HCT116 (cell line): ENCODE measurements at regions not wholly inside any gene's neighbourhood (a gene's known extent, or its start where the extent isn't known, plus 50 kb on each side); places are given as distances from the start of the nearest gene placed in this dataset.

Experiments
- ATAC-seq: fragments of 200-7000 bp; cut with Tn5 transposase; 2 replicates; pipeline ENCODE4 v1.9.1; 2020; ENCODE audit warnings: mild to moderate bottlenecking, moderate library complexity
- BruUV-seq: library from RNA; stranded (reverse); fragments of 400-500 nt; replicated peaks from 2 replicates; lab custom pipeline; 2021; lab: Mats Ljungman, UMichigan
- CTCF ChIA-PET: fragments of 300-600 bp; sonication (Branson Sonifier 250); formaldehyde crosslinking; loops from one replicate; lab custom pipeline; 2021; ENCODE audit warnings: antibody characterized with exemption; lab: Charles Lee
- POLR2A ChIA-PET: fragments of 300-600, 350-600 bp; sonication (Branson Sonifier 250); formaldehyde crosslinking; loops from one replicate; lab custom pipeline; 2021; ENCODE audit warnings: antibody characterized with exemption; lab: Charles Lee
- RAD21 ChIA-PET, 2 experiments: fragments of 300-600 bp; sonication (Branson Sonifier 250); formaldehyde crosslinking; loops; one replicate each; lab custom pipeline; 2023; ENCODE audit warnings: low total read pairs in 2 of 2; ENCODE audit not compliant: uncharacterized antibody in 2 of 2, unreplicated experiment in 2 of 2, low non-redundant PET in 1 of 2; lab: Charles Lee
- DNase-seq: peaks from one replicate; pipeline ENCODE4 v3.0.0-alpha.2; 2010; ENCODE audit warnings: low read depth, low spot score
- H2AFZ ChIP-seq: fragments of 200-600 bp; shearing (Covaris generic), sonication (generic); 2 replicates; pipeline ENCODE4 v1.6.1; 2017; ENCODE audit warnings: low read depth, mixed run types, mixed read lengths, antibody characterized with exemption, low read length; ENCODE audit not compliant: poor library complexity, severe bottlenecking
- H3K27ac ChIP-seq: 2 replicates; pipeline ENCODE4 v1.5.1; 2012; ENCODE audit warnings: low read depth, low read length
- H3K27me3 ChIP-seq: fragments of 200-600 bp; sonication (generic); 2 replicates; pipeline ENCODE4 v1.6.1; 2016; ENCODE audit warnings: mixed run types, low read length, mixed read lengths; ENCODE audit not compliant: insufficient read depth
- H3K36me3 ChIP-seq, 2 experiments: fragments of 200-500 bp in 1 of 2; fragments of 200-600 bp in 1 of 2; sonication (Bioruptor generic) in 1 of 2; sonication (generic) in 1 of 2; 2 replicates each; pipeline versions ENCODE4 v1.5.1 to v1.6.1; 2014 to 2016; ENCODE audit warnings: low read length in 2 of 2, inconsistent platforms in 1 of 2, mixed read lengths in 1 of 2, mixed run types in 1 of 2; ENCODE audit not compliant: insufficient read depth in 2 of 2, control insufficient read depth in 1 of 2
- H3K4me1 ChIP-seq, 2 experiments: fragments of 200-600 bp in 1 of 2; sonication (generic) in 1 of 2; 2 replicates each; pipeline versions ENCODE4 v1.5.1 to v1.6.1; 2012 to 2017; ENCODE audit warnings: low read length in 2 of 2, inconsistent platforms in 1 of 2, mild to moderate bottlenecking in 1 of 2, mixed read lengths in 1 of 2, mixed run types in 1 of 2, moderate library complexity in 1 of 2; ENCODE audit not compliant: insufficient read depth in 2 of 2, control insufficient read depth in 1 of 2
- H3K4me2 ChIP-seq: fragments of 200-600 bp; sonication (generic); 2 replicates; pipeline ENCODE4 v1.6.1; 2017; ENCODE audit warnings: mixed run types, low read length, mixed read lengths
- H3K4me3 ChIP-seq, 2 experiments: fragments of 200-600 bp in 1 of 2; sonication (generic) in 1 of 2; replicated peaks in 1 of 2; 2 replicates each; pipeline ENCODE4 v1.5.1; 2011 to 2016; ENCODE audit warnings: low read length in 2 of 2, control low read depth in 1 of 2, low read depth in 1 of 2, mild to moderate bottlenecking in 1 of 2, mixed read lengths in 1 of 2, mixed run types in 1 of 2
- H3K79me2 ChIP-seq: fragments of 200-600 bp; sonication (generic); 2 replicates; pipeline ENCODE4 v1.6.1; 2017; ENCODE audit warnings: mild to moderate bottlenecking, mixed run types, low read length, moderate library complexity, mixed read lengths; ENCODE audit not compliant: insufficient read depth
- H3K9ac ChIP-seq: fragments of 200-600 bp; sonication (generic); 2 replicates; pipeline ENCODE4 v1.6.1; 2016; ENCODE audit warnings: low read length, mixed read lengths
- H3K9me2 ChIP-seq: fragments of 200-600 bp; sonication (generic), shearing (Covaris generic); 2 replicates; pipeline ENCODE4 v1.6.1; 2017; ENCODE audit warnings: mixed run types, mild to moderate bottlenecking, moderate library complexity; ENCODE audit not compliant: insufficient read depth
- H3K9me3 ChIP-seq, 2 experiments: fragments of 200-500 bp in 1 of 2; fragments of 200-600 bp in 1 of 2; sonication (Bioruptor generic) in 1 of 2; sonication (generic) in 1 of 2; 2 replicates each; pipeline ENCODE4 v1.6.1; 2014 to 2017; ENCODE audit warnings: low read length in 2 of 2, mixed read lengths in 2 of 2, inconsistent platforms in 1 of 2, low read depth in 1 of 2, mild to moderate bottlenecking in 1 of 2, mixed run types in 1 of 2, moderate library complexity in 1 of 2; ENCODE audit not compliant: control insufficient read depth in 1 of 2, insufficient read depth in 1 of 2
- H4K20me1 ChIP-seq: fragments of 200-600 bp; sonication (generic), shearing (Covaris generic); 2 replicates; pipeline ENCODE4 v1.6.1; 2017; ENCODE audit warnings: mixed run types, mild to moderate bottlenecking, moderate library complexity; ENCODE audit not compliant: insufficient read depth
- CEBPB ChIP-seq: IDR thresholded peaks from 2 replicates; pipeline ENCODE4 v1.6.1; 2012; ENCODE audit warnings: low read depth
- EGR1 ChIP-seq: IDR thresholded peaks from 2 replicates; pipeline ENCODE4 v1.6.1; 2012; ENCODE audit warnings: low read depth
- ELF1 ChIP-seq: IDR thresholded peaks from 2 replicates; pipeline ENCODE4 v1.6.1; 2012; ENCODE audit warnings: low read depth, borderline replicate concordance
- EZH2 ChIP-seq: fragments of 200-600 bp; sonication (generic); IDR thresholded peaks from 2 replicates; pipeline ENCODE4 v1.6.1; 2017; ENCODE audit warnings: antibody characterized with exemption, mixed run types
- EZH2phosphoT487 ChIP-seq: fragments of 200-600 bp; IDR thresholded peaks from 2 replicates; pipeline ENCODE4 v1.6.1; 2018; ENCODE audit warnings: antibody characterized with exemption, borderline replicate concordance
- FOSL1 ChIP-seq: IDR thresholded peaks from 2 replicates; pipeline ENCODE4 v1.6.1; 2012; ENCODE audit warnings: low read depth
- JUND ChIP-seq: IDR thresholded peaks from 2 replicates; pipeline ENCODE4 v1.6.1; 2012
- POLR2AphosphoS5 ChIP-seq: IDR thresholded peaks from 2 replicates; pipeline ENCODE4 v1.6.1; 2011; ENCODE audit warnings: mild to moderate bottlenecking, low read depth, low read length, moderate library complexity
- RAD21 ChIP-seq: IDR thresholded peaks from 2 replicates; pipeline ENCODE4 v1.6.1; 2012; ENCODE audit warnings: low read depth, mild to moderate bottlenecking
- SIN3A ChIP-seq: IDR thresholded peaks from 2 replicates; pipeline ENCODE4 v1.6.1; 2012; ENCODE audit warnings: low read depth
- SP1 ChIP-seq: IDR thresholded peaks from 2 replicates; pipeline ENCODE4 v1.6.1; 2012; ENCODE audit warnings: low read depth
- SRF ChIP-seq: IDR thresholded peaks from 2 replicates; pipeline ENCODE4 v1.6.1; 2012; ENCODE audit warnings: low read depth
- TCF7L2 ChIP-seq: IDR thresholded peaks from 2 replicates; pipeline ENCODE4 v1.7.0; 2011; ENCODE audit warnings: borderline replicate concordance, inconsistent platforms; ENCODE audit not compliant: insufficient read depth, insufficient read length; ENCODE audit errors: extremely low read depth
- ZFX ChIP-seq: fragments of 450-650 bp; IDR thresholded peaks from 2 replicates; pipeline ENCODE4 v1.6.1; 2017
- intact Hi-C: fragments of 100-400 bp; cut with micrococcal nuclease; formaldehyde crosslinking; loops from 2 replicates; pipeline ENCODE4 v1.10.0; 2022
- TF ChIP-seq, protein P1 (sequence below): IDR thresholded peaks from 2 replicates; pipeline ENCODE4 v1.6.1; 2011; ENCODE audit warnings: mild to moderate bottlenecking, low read length, moderate library complexity; ENCODE audit not compliant: insufficient replicate concordance; ENCODE audit errors: extremely low read depth
- TF ChIP-seq, protein P2 (sequence below): IDR thresholded peaks from 2 replicates; pipeline ENCODE4 v1.6.1; 2012
- TF ChIP-seq, protein P3 (sequence below), 3 experiments: fragments of 200-600 bp in 1 of 3; sonication (generic) in 1 of 3; IDR thresholded peaks in 2 of 3; conservative IDR thresholded peaks in 1 of 3; 2 replicates each; pipeline ENCODE4 v1.5.1; 2012 to 2017; ENCODE audit warnings: low read depth in 2 of 3, low read length in 2 of 3, antibody characterized with exemption in 1 of 3, borderline replicate concordance in 1 of 3, control low read depth in 1 of 3, mild to moderate bottlenecking in 1 of 3, mixed read lengths in 1 of 3, mixed run types in 1 of 3, moderate library complexity in 1 of 3; ENCODE audit not compliant: insufficient read depth in 1 of 3

DNA sequence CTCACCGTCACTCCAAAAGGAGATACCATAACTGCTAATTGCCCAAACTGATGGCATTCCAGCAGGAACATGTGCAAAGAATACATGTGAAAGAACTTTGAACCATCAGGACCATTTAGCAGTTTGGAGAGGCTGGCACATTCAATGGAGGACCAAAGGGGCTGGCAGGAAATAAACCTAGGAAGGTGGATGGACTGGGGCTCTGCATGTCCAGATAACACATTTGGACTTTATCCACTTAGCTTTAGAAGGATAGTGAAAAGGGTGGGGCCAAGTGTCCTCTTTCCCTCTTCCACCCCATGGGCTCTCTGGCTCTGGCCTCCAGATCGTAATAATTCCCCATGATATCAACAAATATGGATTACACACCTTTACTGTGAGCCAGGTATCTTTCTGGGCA, 58.8 kb upstream of the CALM2 start:
- H3K27ac ChIP-seq: no peak overlapping the region
- TF ChIP-seq FOSL1 (no peak), SIN3A (no peak), CEBPB (no peak), EZH2phosphoT487 (no peak), ZFX (no peak), RAD21 (no peak), POLR2AphosphoS5 (no peak), SRF (no peak), TCF7L2 (no peak), EZH2 (no peak), ELF1 (no peak), EGR1 (no peak), SP1 (no peak), JUND (no peak)
- TF ChIP-seq, protein P1, sequence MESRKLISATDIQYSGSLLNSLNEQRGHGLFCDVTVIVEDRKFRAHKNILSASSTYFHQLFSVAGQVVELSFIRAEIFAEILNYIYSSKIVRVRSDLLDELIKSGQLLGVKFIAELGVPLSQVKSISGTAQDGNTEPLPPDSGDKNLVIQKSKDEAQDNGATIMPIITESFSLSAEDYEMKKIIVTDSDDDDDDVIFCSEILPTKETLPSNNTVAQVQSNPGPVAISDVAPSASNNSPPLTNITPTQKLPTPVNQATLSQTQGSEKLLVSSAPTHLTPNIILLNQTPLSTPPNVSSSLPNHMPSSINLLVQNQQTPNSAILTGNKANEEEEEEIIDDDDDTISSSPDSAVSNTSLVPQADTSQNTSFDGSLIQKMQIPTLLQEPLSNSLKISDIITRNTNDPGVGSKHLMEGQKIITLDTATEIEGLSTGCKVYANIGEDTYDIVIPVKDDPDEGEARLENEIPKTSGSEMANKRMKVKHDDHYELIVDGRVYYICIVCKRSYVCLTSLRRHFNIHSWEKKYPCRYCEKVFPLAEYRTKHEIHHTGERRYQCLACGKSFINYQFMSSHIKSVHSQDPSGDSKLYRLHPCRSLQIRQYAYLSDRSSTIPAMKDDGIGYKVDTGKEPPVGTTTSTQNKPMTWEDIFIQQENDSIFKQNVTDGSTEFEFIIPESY: no peak
- TF ChIP-seq, protein P2, sequence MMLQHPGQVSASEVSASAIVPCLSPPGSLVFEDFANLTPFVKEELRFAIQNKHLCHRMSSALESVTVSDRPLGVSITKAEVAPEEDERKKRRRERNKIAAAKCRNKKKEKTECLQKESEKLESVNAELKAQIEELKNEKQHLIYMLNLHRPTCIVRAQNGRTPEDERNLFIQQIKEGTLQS: no peak
- TF ChIP-seq, protein P3, sequence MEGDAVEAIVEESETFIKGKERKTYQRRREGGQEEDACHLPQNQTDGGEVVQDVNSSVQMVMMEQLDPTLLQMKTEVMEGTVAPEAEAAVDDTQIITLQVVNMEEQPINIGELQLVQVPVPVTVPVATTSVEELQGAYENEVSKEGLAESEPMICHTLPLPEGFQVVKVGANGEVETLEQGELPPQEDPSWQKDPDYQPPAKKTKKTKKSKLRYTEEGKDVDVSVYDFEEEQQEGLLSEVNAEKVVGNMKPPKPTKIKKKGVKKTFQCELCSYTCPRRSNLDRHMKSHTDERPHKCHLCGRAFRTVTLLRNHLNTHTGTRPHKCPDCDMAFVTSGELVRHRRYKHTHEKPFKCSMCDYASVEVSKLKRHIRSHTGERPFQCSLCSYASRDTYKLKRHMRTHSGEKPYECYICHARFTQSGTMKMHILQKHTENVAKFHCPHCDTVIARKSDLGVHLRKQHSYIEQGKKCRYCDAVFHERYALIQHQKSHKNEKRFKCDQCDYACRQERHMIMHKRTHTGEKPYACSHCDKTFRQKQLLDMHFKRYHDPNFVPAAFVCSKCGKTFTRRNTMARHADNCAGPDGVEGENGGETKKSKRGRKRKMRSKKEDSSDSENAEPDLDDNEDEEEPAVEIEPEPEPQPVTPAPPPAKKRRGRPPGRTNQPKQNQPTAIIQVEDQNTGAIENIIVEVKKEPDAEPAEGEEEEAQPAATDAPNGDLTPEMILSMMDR (IDR thresholded peaks at IDR 0.05 in 2 of 3, conservative IDR thresholded peaks at IDR 0.05 in 1 of 3; ENCODE audit: borderline replicate concordance in 1 of 3, insufficient read depth in 1 of 3, low read depth in 2 of 3, low read length in 2 of 3): no peak
- TF ChIP-seq, all 23 proteins: peak for 0
- Histone ChIP-seq H3K9me3 (no peaks in the 10 kb centered on the region), H2AFZ (no peak overlapping the region), H3K4me1 (no peaks in the 10 kb centered on the region), H3K4me3 (no peak overlapping the region), H3K79me2 (no peaks in the 10 kb centered on the region), H3K4me2 (no peak overlapping the region), H3K9me2 (no peaks in the 10 kb centered on the region), H3K9ac (no peak overlapping the region), H3K36me3 (no peaks in the 10 kb centered on the region), H3K27me3 (peaks cover 5% of the 10 kb centered on the region; the same call in 1 of the 2 replicates), H4K20me1 (no peaks in the 10 kb centered on the region)
- RAD21 ChIA-PET: no interaction called here
- intact Hi-C loops: no loop called here
- DNase-seq: no peak
- BruUV-seq: no TSS peak
- POLR2A ChIA-PET: no interaction called here
- ATAC-seq: no peak
- CTCF ChIA-PET: no interaction called here
